HEK293 (cell line): ENCODE measurements at regions not wholly inside any gene's neighbourhood (a gene's known extent, or its start where the extent isn't known, plus 50 kb on each side); places are given as distances from the start of the nearest gene placed in this dataset.

ENCODE experiments used
- CTCF ChIA-PET: fragments of 350-600 bp; formaldehyde crosslinking; extraction: SDS; loops from one replicate; lab custom pipeline; 2021; ENCODE audit warnings: antibody characterized with exemption; lab: Yijun Ruan, JAX
- POLR2A ChIA-PET: fragments of 300-600 bp; formaldehyde crosslinking; extraction: SDS; loops from one replicate; lab custom pipeline; 2020; ENCODE audit warnings: antibody characterized with exemption, inconsistent platforms; lab: Yijun Ruan, JAX
- H3K27ac ChIP-seq: fragments of 200-500 bp; sonication (Bioruptor generic); 2 replicates; pipeline ENCODE4 v1.5.1; 2014; ENCODE audit warnings: low read depth, low read length, control low read depth, inconsistent platforms; ENCODE audit errors: extremely low read depth
- H3K36me3 ChIP-seq, 2 experiments: fragments of 200-500 bp in 1 of 2; sonication (Bioruptor generic) in 1 of 2; 1 replicate in 1 of 2; 2 replicates in 1 of 2; pipeline ENCODE4 v1.5.1; 2014 to 2017; ENCODE audit warnings: inconsistent platforms in 2 of 2, low read length in 2 of 2; ENCODE audit not compliant: control insufficient read depth in 2 of 2, insufficient read depth in 1 of 2
- H3K4me1 ChIP-seq: fragments of 200-500 bp; sonication (Bioruptor generic); 2 replicates; pipeline ENCODE4 v1.5.1; 2014; ENCODE audit warnings: mild to moderate bottlenecking, low read length, inconsistent platforms; ENCODE audit not compliant: control insufficient read depth, insufficient read depth
- H3K4me3 ChIP-seq: 2 replicates; pipeline ENCODE4 v1.5.1; 2011; ENCODE audit warnings: low read depth, mild to moderate bottlenecking, control low read depth, low read length, moderate library complexity
- H3K9me3 ChIP-seq: fragments of 200-500 bp; sonication (Bioruptor generic); 2 replicates; pipeline ENCODE4 v1.5.1; 2014; ENCODE audit warnings: low read depth, low read length, inconsistent platforms; ENCODE audit not compliant: control insufficient read depth, insufficient read depth
- BCL11B ChIP-seq: fragments of 450-650 bp; formaldehyde crosslinking; IDR thresholded peaks from 2 replicates; pipeline ENCODE4 v1.5.1; 2016; ENCODE audit warnings: low read depth, missing biosample characterization, missing genetic modification characterization
- CTCF ChIP-seq: fragments of 450-650 bp; formaldehyde crosslinking; IDR thresholded peaks from 2 replicates; pipeline ENCODE4 v1.5.1; 2016; ENCODE audit warnings: missing biosample characterization, missing genetic modification characterization
- GLI4 ChIP-seq: fragments of 450-650 bp; formaldehyde crosslinking; IDR thresholded peaks from 2 replicates; pipeline ENCODE4 v1.5.1; 2016; ENCODE audit warnings: missing biosample characterization, missing genetic modification characterization
- HOXA7 ChIP-seq: sonication (generic); formaldehyde crosslinking; IDR thresholded peaks from 2 replicates; pipeline ENCODE4 v1.8.1; 2022; ENCODE audit warnings: missing genetic modification reagents, borderline replicate concordance
- REPIN1 ChIP-seq: fragments of 450-650 bp; formaldehyde crosslinking; IDR thresholded peaks from 2 replicates; pipeline ENCODE4 v1.5.1; 2017; ENCODE audit warnings: missing biosample characterization, missing genetic modification characterization, low read depth
- ZBTB11 ChIP-seq: fragments of 450-650 bp; formaldehyde crosslinking; conservative IDR thresholded peaks from 2 replicates; pipeline ENCODE4 v1.5.1; 2016; ENCODE audit warnings: low read depth, missing biosample characterization, missing genetic modification characterization
- ZBTB48 ChIP-seq: fragments of 450-650 bp; formaldehyde crosslinking; IDR thresholded peaks from 2 replicates; pipeline ENCODE4 v1.5.1; 2016; ENCODE audit warnings: missing biosample characterization, missing genetic modification characterization
- ZNF114 ChIP-seq: fragments of 450-650 bp; formaldehyde crosslinking; IDR thresholded peaks from 2 replicates; pipeline ENCODE4 v1.5.0; 2017; ENCODE audit warnings: missing biosample characterization, missing genetic modification characterization
- ZNF121 ChIP-seq: fragments of 450-650 bp; formaldehyde crosslinking; IDR thresholded peaks from 2 replicates; pipeline ENCODE4 v1.5.1; 2016; ENCODE audit warnings: missing biosample characterization, missing genetic modification characterization
- ZNF184 ChIP-seq: fragments of 450-650 bp; IDR thresholded peaks from 2 replicates; pipeline ENCODE4 v1.5.1; 2018; ENCODE audit warnings: missing biosample characterization, mild to moderate bottlenecking, missing genetic modification characterization
- ZNF280C ChIP-seq: fragments of 450-650 bp; formaldehyde crosslinking; IDR thresholded peaks from 2 replicates; pipeline ENCODE4 v1.5.1; 2016; ENCODE audit warnings: missing biosample characterization, missing genetic modification characterization
- ZNF391 ChIP-seq: fragments of 450-650 bp; formaldehyde crosslinking; IDR thresholded peaks from 2 replicates; pipeline ENCODE4 v1.5.1; 2016; ENCODE audit warnings: low read depth, missing biosample characterization, missing genetic modification characterization, borderline replicate concordance
- ZNF521 ChIP-seq: fragments of 450-650 bp; formaldehyde crosslinking; IDR thresholded peaks from 2 replicates; pipeline ENCODE4 v1.5.1; 2017; ENCODE audit warnings: missing biosample characterization, mild to moderate bottlenecking, missing genetic modification characterization
- ZNF560 ChIP-seq: fragments of 450-650 bp; formaldehyde crosslinking; IDR thresholded peaks from 2 replicates; pipeline ENCODE4 v1.5.1; 2017; ENCODE audit warnings: missing biosample characterization, missing genetic modification characterization, borderline replicate concordance
- ZNF670 ChIP-seq: fragments of 450-650 bp; formaldehyde crosslinking; IDR thresholded peaks from 2 replicates; pipeline ENCODE4 v1.5.1; 2016; ENCODE audit warnings: missing biosample characterization, missing genetic modification characterization, low read depth
- ZSCAN4 ChIP-seq: fragments of 450-650 bp; formaldehyde crosslinking; IDR thresholded peaks from 2 replicates; pipeline ENCODE4 v1.5.1; 2017; ENCODE audit warnings: missing biosample characterization, missing genetic modification characterization

GRCh38 chr18:54033052-54033451, 191.4 kb downstream of the MBD2 start (continued):
- TF ChIP-seq ZNF184 (tag by site-specific recombination), result no peak
- TF ChIP-seq ZNF521 (tag by site-specific recombination), result no peak
- no peak for TF ChIP-seq ZNF114 (tag by site-specific recombination)

- Histone ChIP-seq H3K4me1 (no peaks in the 10 kb centered on the region), H3K4me3 (no peak overlapping the region), H3K36me3 (no peaks in the 10 kb centered on the region), H3K27ac (no peak overlapping the region), H3K9me3 (no peaks in the 10 kb centered on the region)
- TF ChIP-seq CTCF (tag by site-specific recombination) (no peak), ZNF391 (tag by site-specific recombination) (no peak), BCL11B (tag by site-specific recombination) (no peak), HOXA7 (no peak), ZBTB48 (tag by site-specific recombination) (no peak), ZNF670 (tag by site-specific recombination) (no peak), ZSCAN4 (tag by site-specific recombination) (no peak), ZNF184 (tag by site-specific recombination) (no peak), ZNF280C (tag by site-specific recombination) (no peak), ZNF121 (tag by site-specific recombination) (no peak), ZBTB11 (no peak), ZNF560 (tag by site-specific recombination) (no peak), GLI4 (tag by site-specific recombination) (no peak), REPIN1 (no peak)
- ChIA-PET POLR2A (no interaction called here), CTCF (interaction anchor here (0.7 kb wide), 1 partner anchor 333 kb away, joined by 4 read pairs; no protein-coding TSS in a partner anchor)
These were observed 192.1 kb downstream of the MBD2 start for GRCh38 chr18:54032412-54032811.
